Ascending aorta (tissue), 2 donors: ENCODE measurements at regions not wholly inside any gene's neighbourhood (a gene's known extent, or its start where the extent isn't known, plus 50 kb on each side); places are given as distances from the start of the nearest gene placed in this dataset.

Experiments
- DNase-seq, 2 donors: peaks; one replicate each; pipeline ENCODE4 v3.0.0-alpha.2; 2019; ENCODE audit warnings: low spot score in 2 of 2
- H3K27ac ChIP-seq, 2 donors: fragments of 200-600 bp; sonication (generic); one replicate each; pipeline ENCODE4 v1.5.1; 2016 to 2017; ENCODE audit warnings: mild to moderate bottlenecking in 1 of 2
- H3K27me3 ChIP-seq: fragments of 200-600 bp; sonication (generic); one replicate; pipeline ENCODE4 v1.5.1; 2017
- H3K36me3 ChIP-seq, 2 donors: fragments of 200-600 bp; sonication (generic); one replicate each; pipeline ENCODE4 v1.5.1; 2016
- H3K4me1 ChIP-seq, 2 donors: fragments of 200-600 bp; sonication (generic); one replicate each; pipeline ENCODE4 v1.5.1; 2016 to 2017; ENCODE audit warnings: mild to moderate bottlenecking in 1 of 2
- H3K4me3 ChIP-seq, 2 donors: fragments of 200-600 bp; sonication (generic); one replicate each; pipeline ENCODE4 v1.5.1; 2016 to 2017; ENCODE audit warnings: mild to moderate bottlenecking in 1 of 2
- H3K9me3 ChIP-seq, 2 donors: fragments of 200-600 bp; sonication (generic); one replicate each; pipeline ENCODE4 v1.5.1; 2016
- intact Hi-C: fragments of 100-400 bp; cut with DNase I; formaldehyde crosslinking; loops from one replicate; pipeline ENCODE4 v1.15.1; 2023
- TF ChIP-seq, protein P1 (sequence below), 3 experiments: fragments of 200-600 bp in 2 of 3; fragments of 450-650 bp in 1 of 3; sonication (generic) in 2 of 3; IDR thresholded peaks; one replicate each; pipeline ENCODE4 v1.5.1; 2016 to 2019; ENCODE audit warnings: antibody characterized with exemption in 3 of 3, mild to moderate bottlenecking in 1 of 3, moderate library complexity in 1 of 3

DNA sequence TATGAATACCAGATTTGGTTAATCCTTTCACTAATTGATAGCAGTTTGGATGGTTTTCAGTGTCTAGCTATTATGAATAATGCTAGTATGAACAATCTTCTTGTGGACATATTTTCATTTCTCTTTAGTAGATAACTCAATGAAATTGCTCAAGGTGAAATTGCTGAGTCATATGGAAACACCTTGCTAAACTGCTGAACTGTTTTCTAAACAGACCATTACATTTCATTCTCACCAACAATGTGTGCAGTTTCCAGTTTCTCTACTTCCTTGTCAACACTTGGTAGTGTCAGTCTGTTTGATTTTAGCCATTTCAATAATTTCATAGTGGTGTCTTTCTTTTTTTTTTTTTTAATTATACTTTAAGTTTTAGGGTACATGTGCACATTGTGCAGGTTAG is 250.0 kb downstream of the HRH4 start:
- Histone ChIP-seq H3K36me3 (no peaks in the 10 kb centered on the region), H3K4me3 (no peak overlapping the region), H3K9me3 (no peaks in the 10 kb centered on the region), H3K27me3 (no peaks in the 10 kb centered on the region), H3K27ac (no peak overlapping the region), H3K4me1 (no peaks in the 10 kb centered on the region)
- intact Hi-C loops, result no loop called here
- no peak for DNase-seq
- TF ChIP-seq, protein P1, sequence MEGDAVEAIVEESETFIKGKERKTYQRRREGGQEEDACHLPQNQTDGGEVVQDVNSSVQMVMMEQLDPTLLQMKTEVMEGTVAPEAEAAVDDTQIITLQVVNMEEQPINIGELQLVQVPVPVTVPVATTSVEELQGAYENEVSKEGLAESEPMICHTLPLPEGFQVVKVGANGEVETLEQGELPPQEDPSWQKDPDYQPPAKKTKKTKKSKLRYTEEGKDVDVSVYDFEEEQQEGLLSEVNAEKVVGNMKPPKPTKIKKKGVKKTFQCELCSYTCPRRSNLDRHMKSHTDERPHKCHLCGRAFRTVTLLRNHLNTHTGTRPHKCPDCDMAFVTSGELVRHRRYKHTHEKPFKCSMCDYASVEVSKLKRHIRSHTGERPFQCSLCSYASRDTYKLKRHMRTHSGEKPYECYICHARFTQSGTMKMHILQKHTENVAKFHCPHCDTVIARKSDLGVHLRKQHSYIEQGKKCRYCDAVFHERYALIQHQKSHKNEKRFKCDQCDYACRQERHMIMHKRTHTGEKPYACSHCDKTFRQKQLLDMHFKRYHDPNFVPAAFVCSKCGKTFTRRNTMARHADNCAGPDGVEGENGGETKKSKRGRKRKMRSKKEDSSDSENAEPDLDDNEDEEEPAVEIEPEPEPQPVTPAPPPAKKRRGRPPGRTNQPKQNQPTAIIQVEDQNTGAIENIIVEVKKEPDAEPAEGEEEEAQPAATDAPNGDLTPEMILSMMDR (IDR thresholded peaks at IDR 0.05), result no peak

DNA sequence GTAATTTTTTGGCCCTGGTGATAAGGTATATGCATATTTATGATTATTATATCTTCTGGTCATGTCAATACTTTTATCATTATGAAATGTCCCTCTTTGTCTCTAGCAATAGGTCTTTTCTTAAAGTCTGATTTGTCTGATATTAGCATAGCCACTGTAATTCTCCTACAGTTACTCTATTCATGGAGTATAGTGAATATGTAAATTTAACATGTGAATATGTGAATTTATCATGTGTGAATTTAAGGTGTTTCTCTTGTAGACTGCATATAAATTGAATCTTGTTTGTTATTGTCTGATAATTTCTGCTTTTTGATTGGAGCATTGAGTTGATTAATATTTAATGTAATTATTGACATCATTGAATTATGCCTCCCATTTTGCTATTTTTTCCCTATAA is 259.4 kb downstream of the HRH4 start:
- Histone ChIP-seq H3K9me3 (no peaks in the 10 kb centered on the region), H3K27me3 (no peaks in the 10 kb centered on the region), H3K36me3 (no peaks in the 10 kb centered on the region), H3K4me3 (no peak overlapping the region), H3K27ac (no peak overlapping the region), H3K4me1 (no peaks in the 10 kb centered on the region)
- intact Hi-C loops, result no loop called here
- TF ChIP-seq, protein P1 (IDR thresholded peaks at IDR 0.05), result no peak
- DNase-seq, result no peak

DNA sequence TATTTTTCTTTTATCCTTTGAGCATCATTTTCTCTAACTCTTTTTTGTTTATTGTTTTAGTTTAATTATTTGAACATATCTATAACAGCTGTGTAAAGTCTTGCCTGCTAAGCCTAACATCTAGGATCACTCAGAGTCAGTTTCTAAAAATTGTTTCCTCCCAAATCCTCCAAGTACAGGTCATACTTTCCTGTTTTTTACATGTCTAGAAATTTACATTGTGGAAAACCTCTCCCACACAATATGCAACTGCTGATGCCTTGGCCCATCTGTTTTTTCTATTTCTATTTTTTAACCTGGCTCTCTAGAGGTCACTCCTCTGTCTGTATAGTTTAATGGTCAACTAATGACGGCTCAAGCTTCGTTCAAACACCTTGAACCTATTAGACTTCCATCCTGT is 261.0 kb downstream of the HRH4 start:
- no peaks in the 10 kb centered on the region for H3K9me3 ChIP-seq
- no peak overlapping the region for H3K4me3 ChIP-seq
- intact Hi-C loops, result no loop called here
- H3K27me3 ChIP-seq, result no peaks in the 10 kb centered on the region
- H3K27ac ChIP-seq, result no peak overlapping the region
- TF ChIP-seq, protein P1 (IDR thresholded peaks at IDR 0.05), result no peak
- H3K36me3 ChIP-seq, result no peaks in the 10 kb centered on the region
- DNase-seq, result no peak
- H3K4me1 ChIP-seq, result no peaks in the 10 kb centered on the region

DNA sequence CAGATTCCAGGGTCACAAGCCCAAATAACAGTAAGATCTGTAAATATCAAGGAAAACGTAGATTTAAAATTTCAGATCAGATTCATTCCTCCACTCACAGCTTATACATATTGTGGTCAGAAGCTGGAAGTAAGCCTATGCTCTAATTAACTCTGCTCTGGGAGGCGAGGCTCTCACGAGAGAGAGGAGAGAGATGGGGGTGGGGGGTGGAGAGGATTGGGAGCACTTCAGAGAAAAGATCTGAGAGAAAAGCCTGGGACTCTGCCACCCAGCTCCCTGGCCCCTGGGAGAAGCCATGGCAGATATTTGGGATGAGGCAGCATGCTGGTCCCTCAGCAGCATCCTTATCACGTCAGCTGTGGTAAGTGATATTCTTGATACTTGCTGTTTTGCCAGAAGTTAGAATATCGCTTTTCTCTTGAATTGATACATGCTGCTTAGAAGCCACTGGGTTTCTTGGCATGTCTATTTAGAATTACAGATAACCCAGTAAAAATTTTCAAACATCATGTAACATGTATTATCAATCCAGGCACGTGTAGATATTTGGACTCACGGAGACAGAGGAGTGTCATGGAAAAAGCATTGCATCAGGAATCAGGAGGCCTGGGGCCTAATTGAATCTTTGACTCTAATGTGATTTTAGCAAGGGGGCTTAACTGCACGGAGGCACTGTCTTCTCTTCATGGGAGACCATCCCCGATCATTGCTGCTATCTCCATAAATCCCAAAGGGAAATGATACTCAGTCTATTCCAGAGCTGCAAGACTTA is 265.4 kb downstream of the HRH4 start:
- Histone ChIP-seq H3K4me1 (no peaks in the 10 kb centered on the region), H3K9me3 (no peaks in the 10 kb centered on the region), H3K27me3 (no peaks in the 10 kb centered on the region), H3K27ac (no peak overlapping the region), H3K36me3 (no peaks in the 10 kb centered on the region), H3K4me3 (no peak overlapping the region)
- no peak for DNase-seq
- intact Hi-C loops, result loop anchor here (2.0 kb wide), 3 partner anchors 125 to 367 kb away; no protein-coding TSS in a partner anchor
- TF ChIP-seq, protein P1 (IDR thresholded peaks at IDR 0.05), result no peak

DNA sequence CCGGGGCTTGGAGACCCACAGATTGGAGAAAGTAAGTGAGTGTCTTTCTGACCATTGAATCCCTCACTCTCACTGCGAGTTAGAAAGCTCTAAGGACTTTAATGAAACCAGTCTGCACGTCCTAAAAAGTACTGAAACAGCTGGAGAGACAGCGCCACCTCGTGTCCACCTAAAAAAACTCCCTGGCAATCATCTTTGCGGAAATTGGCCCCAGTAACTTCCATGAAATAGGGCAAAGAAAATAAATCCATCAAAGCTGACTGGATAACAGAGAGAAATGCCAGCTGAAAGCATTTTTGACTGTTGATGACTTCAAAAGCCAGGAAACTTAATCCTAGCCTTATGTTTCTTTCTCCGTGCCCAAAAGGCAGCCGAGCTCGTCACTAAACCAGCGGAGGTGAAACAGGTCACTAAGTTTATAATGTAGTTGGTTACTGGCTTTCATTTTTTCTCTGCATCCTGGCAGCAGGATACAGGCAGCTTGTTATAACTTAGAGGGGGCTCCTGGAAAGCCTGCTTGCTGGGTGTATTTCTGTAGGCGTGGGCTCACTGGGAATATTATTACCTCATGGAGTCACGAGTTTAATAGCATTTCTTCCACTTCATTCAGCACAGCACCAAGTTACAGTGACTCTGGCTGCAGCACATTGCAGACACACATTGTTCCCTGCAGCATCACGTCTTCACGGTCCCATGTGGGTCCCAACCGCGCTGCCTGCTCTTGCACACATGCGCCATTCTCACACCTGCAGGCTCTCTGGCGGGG is 266.5 kb downstream of the HRH4 start:
- Histone ChIP-seq H3K4me1 (no peaks in the 10 kb centered on the region), H3K27me3 (no peaks in the 10 kb centered on the region), H3K9me3 (no peaks in the 10 kb centered on the region), H3K4me3 (peak overlapping the region; percentile 26 to 60), H3K27ac (peak overlapping the region in 1 of 2 donors; percentile 52), H3K36me3 (no peaks in the 10 kb centered on the region)
- TF ChIP-seq, protein P1 (IDR thresholded peaks at IDR 0.05), result peak; percentile 41 to 88 (median 73)
- DNase-seq, result no peak
- intact Hi-C loops, result loop anchor here (2.0 kb wide), 3 partner anchors 126 to 368 kb away; no protein-coding TSS in a partner anchor
